ENCODE measurements at regions not wholly inside any gene's neighbourhood (a gene's known extent, or its start where the extent isn't known, plus 50 kb on each side); places are given as distances from the start of the nearest gene placed in this dataset.

- TF ChIP-seq POLR2AphosphoS5 (IDR thresholded peaks at IDR 0.05; ENCODE audit: low read depth) (no peak), CTCF (conservative IDR thresholded peaks at IDR 0.05; ENCODE audit: low read depth in 2 of 2) (no peak), REST (IDR thresholded peaks at IDR 0.05; ENCODE audit: unreplicated experiment) (no peak), JUNB (IDR thresholded peaks at IDR 0.05; ENCODE audit: unreplicated experiment) (no peak), ZNF331 (CRISPR knock-in tag; IDR thresholded peaks at IDR 0.05; ENCODE audit: low read depth) (no peak), EZH2 (IDR thresholded peaks at IDR 0.05; ENCODE audit: low read depth, unreplicated experiment) (no peak), CREB1 (CRISPR knock-in tag; IDR thresholded peaks at IDR 0.05; ENCODE audit: low read depth) (no peak), EZH2phosphoT487 (IDR thresholded peaks at IDR 0.05; ENCODE audit: unreplicated experiment) (no peak), NANOG (IDR thresholded peaks at IDR 0.05; ENCODE audit: borderline replicate concordance) (no peak), STAT1 (IDR thresholded peaks at IDR 0.05; ENCODE audit: unreplicated experiment) (no peak)
- TF ChIP-seq, protein P1, sequence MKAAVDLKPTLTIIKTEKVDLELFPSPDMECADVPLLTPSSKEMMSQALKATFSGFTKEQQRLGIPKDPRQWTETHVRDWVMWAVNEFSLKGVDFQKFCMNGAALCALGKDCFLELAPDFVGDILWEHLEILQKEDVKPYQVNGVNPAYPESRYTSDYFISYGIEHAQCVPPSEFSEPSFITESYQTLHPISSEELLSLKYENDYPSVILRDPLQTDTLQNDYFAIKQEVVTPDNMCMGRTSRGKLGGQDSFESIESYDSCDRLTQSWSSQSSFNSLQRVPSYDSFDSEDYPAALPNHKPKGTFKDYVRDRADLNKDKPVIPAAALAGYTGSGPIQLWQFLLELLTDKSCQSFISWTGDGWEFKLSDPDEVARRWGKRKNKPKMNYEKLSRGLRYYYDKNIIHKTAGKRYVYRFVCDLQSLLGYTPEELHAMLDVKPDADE (IDR thresholded peaks at IDR 0.05): no peak
Observed at GRCh38 chr5:135669416-135669815, 90.6 kb upstream of the CXCL14 start.
